ENCODE measurements at regions not wholly inside any gene's neighbourhood (a gene's known extent, or its start where the extent isn't known, plus 50 kb on each side); places are given as distances from the start of the nearest gene placed in this dataset.

- TF ChIP-seq CTCF (IDR thresholded peaks at IDR 0.05 in 4 of 5, conservative IDR thresholded peaks at IDR 0.05 in 1 of 5): no peak
- TF ChIP-seq POLR2A (IDR thresholded peaks at IDR 0.05): no peak
Observed at GRCh38 chrX:138964501-138964900, 253.0 kb upstream of the FGF13 start.
